GM12892 (cell line): ENCODE measurements at regions not wholly inside any gene's neighbourhood (a gene's known extent, or its start where the extent isn't known, plus 50 kb on each side); places are given as distances from the start of the nearest gene placed in this dataset.
"Not testable (repeated sequence)": the region's sequence is repeated elsewhere in the genome, so short reads cannot be mapped to it uniquely, and the experiment has no call there.

Experiments
- DNase-seq: peaks from one replicate; pipeline ENCODE4 v3.0.0; 2011; ENCODE audit not compliant: insufficient read length
- FAIRE-seq: peaks from 2 replicates; lab custom pipeline; 2011; peaks lifted over from hg19 to GRCh38; lab: Jason Lieb, UNC
- POLR2A ChIP-seq: IDR thresholded peaks from 2 replicates; pipeline ENCODE4 v1.6.1; 2011; ENCODE audit warnings: low read depth, low read length, control low read depth
- POLR2AphosphoS5 ChIP-seq: IDR thresholded peaks from 2 replicates; pipeline ENCODE4 v1.6.1; 2011; ENCODE audit warnings: low read depth, low read length, control low read depth
- TAF1 ChIP-seq: IDR thresholded peaks from 2 replicates; pipeline ENCODE4 v1.6.1; 2011; ENCODE audit warnings: low read depth, mild to moderate bottlenecking, control low read depth, low read length, borderline replicate concordance

DNA sequence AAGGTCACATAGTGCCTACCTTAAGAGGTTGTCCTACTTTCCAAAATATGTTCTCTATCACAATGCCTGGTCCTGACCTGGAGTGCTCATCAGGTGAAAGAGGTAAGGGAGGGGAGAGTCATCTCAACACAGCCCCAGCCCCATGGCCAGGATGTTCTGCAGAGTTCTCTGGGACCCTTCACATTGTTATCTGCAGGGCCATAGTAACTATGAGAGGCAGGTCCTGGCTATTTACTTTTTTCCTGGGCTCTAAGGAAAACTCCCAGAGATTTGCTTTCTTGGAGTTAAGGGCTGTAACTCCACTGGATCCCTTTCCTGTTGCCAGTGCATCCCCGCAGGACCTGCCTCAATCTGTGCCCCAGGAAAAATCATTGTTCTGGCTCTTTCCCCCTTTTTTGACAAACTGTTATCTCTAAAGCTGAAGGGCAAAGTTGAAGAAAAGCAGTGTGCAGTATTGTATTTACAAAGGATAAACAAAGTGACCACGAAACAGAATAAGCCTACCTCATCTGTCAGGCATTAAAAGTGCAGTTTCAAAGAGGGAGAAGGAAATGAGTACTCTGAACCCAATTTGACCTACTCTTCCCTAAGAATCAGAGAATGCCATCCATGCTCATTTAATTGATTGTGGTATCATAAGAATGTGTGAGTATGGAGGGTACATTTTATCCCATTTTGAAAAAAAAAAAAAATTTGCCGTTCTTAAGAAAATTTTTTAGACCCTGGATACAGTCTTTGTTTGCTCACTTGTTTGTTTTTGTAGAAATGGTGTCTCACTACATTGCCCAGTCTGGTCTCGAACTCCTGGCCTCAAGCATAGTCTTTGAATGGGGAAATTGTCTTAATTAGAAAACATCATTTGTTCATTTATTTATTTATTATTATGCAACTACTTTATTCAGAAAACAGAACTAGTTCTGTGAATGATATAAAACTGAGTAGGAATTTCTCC, 149.6 kb downstream of the RHOU start:
- TF ChIP-seq TAF1 (no peak), POLR2A (no peak)
- DNase-seq (no peak), FAIRE-seq (no peak)

DNA sequence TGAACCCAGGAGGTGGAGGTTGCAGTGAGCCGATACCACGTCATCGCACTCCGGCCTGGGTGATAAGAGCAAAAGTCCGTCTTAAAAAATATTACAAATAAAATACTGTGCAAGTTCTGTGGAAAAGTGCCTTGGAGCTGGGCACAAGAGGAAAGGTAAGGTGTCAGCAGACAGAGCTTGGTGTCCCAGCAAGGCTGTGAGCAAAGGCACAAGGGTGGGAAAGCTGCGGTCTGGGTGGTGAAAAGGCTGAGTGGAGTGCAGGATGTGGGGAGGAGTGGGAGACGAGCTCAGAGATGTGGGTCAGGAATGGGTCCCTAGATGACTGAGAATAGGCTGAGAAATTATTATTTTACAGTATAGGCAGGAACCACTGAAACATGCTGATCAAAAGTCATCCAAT, 150.6 kb downstream of the RHOU start:
- no peak for TF ChIP-seq POLR2A
- no peak for TF ChIP-seq POLR2AphosphoS5
- no peak for TF ChIP-seq TAF1
- no peak for FAIRE-seq
- DNase-seq = no peak

DNA sequence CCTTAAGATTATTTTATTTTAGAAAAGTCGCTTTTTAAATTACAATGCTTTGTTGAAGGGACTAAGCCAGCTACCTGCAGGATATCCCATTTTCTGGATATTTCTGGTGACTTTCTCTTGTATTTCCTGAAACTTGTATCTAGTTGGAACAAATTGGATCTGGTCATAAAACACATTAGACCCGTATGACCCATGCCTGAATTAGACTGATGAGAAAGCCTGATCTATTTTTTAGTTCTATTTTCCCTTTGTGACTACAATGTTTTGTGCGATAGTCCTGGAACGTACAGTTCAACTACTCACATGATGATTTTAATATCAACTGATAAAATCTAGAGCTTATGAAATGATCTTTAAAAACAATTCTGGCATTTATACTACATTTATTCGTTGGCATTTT, 151.8 kb downstream of the RHOU start:
- FAIRE-seq (no peak), DNase-seq (no peak)
- no peak for TF ChIP-seq TAF1
- TF ChIP-seq POLR2A = no peak
- TF ChIP-seq POLR2AphosphoS5 = no peak

DNA sequence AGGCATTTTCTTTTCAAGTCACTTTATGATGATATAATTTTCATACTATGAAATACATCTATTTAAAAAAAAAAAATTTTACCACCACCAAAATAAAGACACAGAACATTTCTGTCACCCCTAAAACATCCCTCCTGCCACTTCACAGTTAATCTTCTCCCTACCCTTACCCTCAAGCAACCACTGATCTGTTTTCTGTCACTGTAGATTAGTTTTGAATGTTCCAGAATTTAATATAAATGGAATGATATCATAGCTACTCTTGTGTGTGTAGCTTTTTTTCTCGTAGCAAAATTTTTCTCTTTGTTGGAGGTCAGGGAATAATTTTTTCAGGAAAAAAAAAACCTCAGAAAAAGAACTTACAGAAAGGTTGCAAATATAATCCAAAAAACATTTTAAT, 152.7 kb downstream of the RHOU start:
- FAIRE-seq = no peak
- TF ChIP-seq POLR2A = no peak
- no peak for TF ChIP-seq POLR2AphosphoS5
- TF ChIP-seq TAF1 = no peak

DNA sequence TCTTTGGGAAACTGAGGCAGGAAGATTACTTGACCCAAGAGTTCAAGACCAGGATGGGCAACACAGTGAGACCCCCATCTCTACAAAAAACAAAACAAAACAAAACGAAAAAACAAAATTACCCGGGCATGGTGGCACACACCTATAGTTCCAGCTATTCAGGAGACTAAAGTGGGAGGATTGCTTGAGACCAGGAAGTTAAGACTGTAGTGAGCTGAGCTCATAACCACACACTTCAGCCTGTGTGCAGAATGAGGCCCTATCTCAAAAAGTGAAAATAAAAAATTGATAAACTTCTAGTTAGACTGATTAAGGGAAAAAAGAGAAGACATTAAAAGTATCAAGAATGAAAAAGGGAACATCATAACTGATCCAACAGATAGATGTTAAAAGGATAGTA, 154.0 kb downstream of the RHOU start:
- no peak for FAIRE-seq
- TF ChIP-seq POLR2AphosphoS5 (no peak), TAF1 (no peak), POLR2A (no peak)
- DNase-seq = no peak

More for the DNA sequence above, 152.7 kb downstream of the RHOU start:
- no peak for DNase-seq

DNA sequence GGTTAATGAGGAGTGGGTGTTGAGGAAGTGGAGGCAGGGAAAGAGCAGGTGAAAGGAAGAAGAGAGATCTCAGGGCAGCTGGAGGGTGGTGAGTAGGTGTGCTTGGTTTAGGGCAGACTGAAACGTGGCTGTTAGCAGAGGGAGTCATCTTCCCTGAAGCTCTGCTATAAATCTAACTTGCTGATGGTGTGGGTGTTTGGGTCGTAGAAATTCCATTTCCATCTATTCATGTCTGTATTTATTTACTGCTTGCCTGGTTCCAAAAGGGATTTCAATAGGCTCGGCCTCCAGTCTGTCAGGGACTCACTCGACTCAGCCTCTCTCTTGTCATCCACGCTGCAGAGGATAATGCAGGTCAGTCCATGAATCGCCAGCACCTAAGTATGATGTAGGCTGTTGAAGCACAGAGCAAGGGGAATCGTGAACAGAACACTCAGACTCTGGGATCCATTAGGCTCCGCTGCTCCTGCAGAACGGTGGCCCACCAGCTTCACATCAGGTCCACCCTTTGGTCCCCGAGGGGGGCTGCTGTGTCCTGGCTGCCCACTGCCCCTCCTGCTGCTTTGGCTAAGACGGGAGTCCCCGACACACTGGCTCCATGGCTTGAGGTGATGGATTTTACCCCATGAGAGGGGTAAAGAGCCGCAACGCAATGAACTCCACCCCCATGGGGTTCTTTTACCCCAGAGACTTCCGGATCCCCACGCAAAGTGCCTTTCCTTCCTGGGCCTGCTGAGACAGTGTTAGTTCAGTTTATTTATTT, 156.2 kb downstream of the RHOU start:
- no peak for TF ChIP-seq POLR2A
- TF ChIP-seq TAF1 = no peak
- TF ChIP-seq POLR2AphosphoS5 = no peak
- DNase-seq = no peak
- FAIRE-seq = no peak

DNA sequence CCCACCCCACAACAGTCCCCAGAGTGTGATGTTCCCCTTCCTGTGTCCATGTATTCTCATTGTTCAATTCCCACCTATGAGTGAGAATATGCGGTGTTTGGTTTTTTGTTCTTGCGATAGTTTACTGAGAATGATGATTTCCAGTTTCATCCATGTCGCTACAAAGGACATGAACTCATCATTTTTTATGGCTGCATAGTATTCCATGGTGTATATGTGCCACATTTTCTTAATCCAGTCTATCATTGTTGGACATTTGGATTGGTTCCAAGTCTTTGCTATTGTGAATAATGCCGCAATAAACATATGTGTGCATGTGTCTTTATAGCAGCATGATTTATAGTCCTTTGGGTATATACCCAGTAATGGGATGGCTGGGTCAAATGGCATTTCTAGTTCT, 156.9 kb downstream of the RHOU start:
- not testable (repeated sequence) for FAIRE-seq, DNase-seq

DNA sequence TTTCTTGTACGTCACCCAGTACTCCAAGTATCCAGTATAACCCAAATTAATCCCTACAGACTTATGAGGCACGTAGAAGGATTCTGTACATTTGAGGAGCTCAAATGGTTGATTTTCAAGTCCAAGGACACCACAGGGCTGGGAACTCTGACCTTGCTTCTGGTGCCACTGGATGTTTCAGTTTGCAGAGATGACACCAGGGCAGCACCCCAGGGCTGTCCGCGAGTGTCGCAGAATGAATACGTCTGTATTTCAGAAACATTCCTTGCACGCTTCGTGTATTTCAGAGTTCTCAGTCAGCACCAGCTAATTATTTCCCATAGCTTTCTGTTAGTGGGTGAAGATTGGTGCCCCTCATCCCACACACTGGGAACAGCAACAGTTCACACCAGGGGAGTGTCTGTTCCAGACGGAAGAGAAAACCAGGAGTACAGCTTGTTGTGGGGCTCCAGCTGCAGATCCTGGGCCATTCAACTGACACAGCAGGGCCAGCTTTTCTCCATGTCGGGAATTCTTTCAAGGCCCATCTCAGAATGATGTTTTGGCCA, 159.2 kb downstream of the RHOU start:
- no peak for FAIRE-seq
- no peak for TF ChIP-seq POLR2A
- no peak for TF ChIP-seq POLR2AphosphoS5
- no peak for TF ChIP-seq TAF1
- no peak for DNase-seq

DNA sequence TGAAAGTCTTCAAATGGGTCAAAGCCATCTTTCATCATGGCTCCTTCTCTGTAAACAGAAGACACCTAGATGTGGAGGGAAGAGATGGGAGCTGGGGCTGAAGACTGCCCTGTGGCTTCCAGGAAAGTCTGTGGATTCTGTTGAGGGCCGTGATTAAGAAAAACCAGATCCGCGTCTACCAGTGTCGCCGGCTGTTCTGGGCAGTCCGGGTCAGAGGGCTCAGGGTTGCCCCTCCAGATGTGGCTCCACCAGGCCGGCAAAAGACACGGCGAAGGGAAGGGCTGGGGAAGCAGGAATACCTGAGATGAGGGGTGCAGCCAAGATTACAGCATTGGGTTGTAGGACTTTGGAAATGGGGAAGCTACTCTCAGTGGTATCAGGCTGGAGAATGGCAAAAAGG, 162.6 kb downstream of the RHOU start:
- DNase-seq = no peak
- TF ChIP-seq TAF1 (no peak), POLR2A (no peak), POLR2AphosphoS5 (no peak)
- no peak for FAIRE-seq

DNA sequence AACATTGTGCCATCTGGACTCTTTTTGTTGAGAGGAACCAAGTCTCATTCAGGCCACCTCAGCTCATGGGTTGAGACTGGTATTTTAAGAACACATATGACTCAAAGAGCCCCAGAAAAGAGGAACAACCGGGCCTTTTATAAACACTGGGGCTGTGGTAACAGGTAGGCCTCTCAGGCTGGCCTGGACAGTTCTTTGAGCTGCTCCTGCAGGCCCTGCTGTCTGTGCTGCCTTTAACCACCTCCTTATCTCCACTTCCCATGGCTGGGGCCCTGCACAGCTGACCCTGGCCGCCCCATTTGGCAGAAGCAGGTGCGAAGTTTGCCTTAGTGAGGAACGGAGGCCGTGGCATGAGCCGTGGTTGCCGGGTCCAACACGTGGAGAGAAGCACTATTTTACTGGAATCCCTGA, 163.3 kb downstream of the RHOU start:
- DNase-seq (peak; percentile 51), FAIRE-seq (no peak)
- TF ChIP-seq POLR2A (no peak), POLR2AphosphoS5 (no peak), TAF1 (no peak)

DNA sequence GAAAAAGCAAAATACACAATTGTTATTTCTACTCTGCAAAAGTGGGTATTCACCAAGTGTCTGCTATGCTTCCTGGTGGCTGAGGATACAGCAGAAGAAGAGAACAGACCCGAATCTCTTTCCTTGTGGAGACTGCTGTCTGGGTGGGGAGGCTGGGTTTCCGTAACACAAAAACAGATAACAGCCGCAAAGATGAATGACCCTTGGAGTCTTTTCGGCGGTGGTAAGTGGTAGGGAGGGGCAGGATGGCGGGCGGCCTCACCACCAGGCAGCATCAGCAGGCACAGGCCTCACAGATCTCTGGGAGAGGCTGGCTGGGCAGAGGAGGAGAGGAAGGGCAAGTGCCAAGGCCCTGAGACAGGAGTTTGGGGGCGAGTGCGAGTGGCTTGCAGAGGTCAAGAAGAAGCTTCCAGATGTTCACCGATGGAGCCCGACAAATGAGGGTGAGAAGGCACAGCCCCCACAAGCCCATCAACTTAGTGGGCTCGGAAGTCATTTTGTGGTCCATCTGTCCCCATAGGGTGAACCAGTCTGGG, 164.2 kb downstream of the RHOU start:
- FAIRE-seq = no peak
- TF ChIP-seq POLR2AphosphoS5 (no peak), POLR2A (no peak), TAF1 (no peak)
- no peak for DNase-seq
